ENCODE measurements at regions not wholly inside any gene's neighbourhood (a gene's known extent, or its start where the extent isn't known, plus 50 kb on each side); places are given as distances from the start of the nearest gene placed in this dataset.
A peak's percentile ranks its signal among the peaks of the same experiment; 100 is the strongest.

DNA sequence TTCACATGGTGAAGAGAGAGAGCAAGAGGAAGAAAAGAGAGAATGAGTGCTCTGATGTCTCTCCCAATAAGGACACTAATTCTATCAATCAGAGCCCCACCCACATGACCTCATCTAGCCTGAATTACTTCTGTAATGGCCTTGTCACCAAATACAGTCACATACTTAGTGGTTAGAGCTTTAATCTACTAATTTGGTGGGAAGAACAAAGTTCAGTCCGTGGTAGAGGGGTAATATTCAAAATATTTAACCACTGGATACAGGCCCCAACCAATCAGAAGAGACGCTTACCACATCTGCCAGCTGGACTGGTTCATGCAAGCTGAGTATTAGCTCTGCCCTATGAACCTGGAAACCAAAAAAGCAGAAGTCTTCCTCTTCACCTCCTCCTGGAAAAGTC lies 336.3 kb upstream of the NFE2L3 start:
- DNase-seq (ENCODE audit: low read depth): no peak

- no peak for DNase-seq (ENCODE audit: low read depth)
These were observed 331.5 kb upstream of the NFE2L3 start for GRCh38 chr7:25820432-25821040.

GRCh38 chr7:25821225-25821624 lies 330.8 kb upstream of the NFE2L3 start:
- DNase-seq (ENCODE audit: low read depth): no peak

GRCh38 chr7:25822823-25823222 lies 329.2 kb upstream of the NFE2L3 start:
- DNase-seq (ENCODE audit: low read depth): no peak

GRCh38 chr7:25823571-25823970 lies 328.4 kb upstream of the NFE2L3 start:
- DNase-seq (ENCODE audit: low read depth): no peak

- DNase-seq (ENCODE audit: low read depth): no peak
These were observed 323.5 kb upstream of the NFE2L3 start for GRCh38 chr7:25828468-25828867.

DNA sequence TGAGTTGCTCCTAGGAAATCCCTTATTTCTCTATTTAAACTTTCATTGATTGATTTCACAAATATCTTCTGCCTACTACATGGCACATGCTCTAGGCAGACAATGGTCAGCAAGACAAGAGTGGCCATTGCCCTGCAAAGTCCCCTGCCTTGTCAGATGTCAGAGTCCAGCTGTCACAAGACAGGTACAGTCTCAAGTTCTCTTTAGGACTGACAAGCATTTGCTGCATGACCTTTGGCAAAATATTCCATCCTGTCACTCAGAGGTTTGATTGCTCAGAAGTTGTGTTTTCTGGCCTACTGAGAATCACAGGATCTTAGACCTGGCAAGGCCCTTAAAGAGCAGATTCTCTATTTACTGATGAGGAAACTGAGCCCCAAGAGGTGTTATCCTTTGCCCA lies 322.3 kb upstream of the NFE2L3 start:
- no peak for DNase-seq (ENCODE audit: low read depth)

DNA sequence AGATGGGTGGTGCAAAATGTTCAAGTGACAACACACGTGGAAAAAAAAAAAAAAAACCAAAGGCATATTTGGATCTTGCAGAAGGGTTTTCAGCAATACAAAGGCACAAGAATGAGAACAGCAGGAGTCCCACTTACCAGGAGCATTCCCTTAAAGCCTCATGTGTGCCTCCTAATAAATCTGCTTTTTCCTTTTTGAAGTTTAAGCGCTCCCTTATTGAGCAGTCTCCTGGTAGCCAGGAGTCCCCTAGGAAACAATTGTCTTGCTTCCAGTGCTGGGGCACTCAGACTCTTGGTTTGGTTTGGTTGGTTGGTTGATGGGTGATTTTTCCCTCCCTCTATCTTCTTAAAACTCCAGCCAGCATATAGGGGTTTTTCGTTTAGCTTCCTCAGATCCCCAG lies 321.8 kb upstream of the NFE2L3 start:
- DNase-seq (ENCODE audit: low read depth): no peak

DNA sequence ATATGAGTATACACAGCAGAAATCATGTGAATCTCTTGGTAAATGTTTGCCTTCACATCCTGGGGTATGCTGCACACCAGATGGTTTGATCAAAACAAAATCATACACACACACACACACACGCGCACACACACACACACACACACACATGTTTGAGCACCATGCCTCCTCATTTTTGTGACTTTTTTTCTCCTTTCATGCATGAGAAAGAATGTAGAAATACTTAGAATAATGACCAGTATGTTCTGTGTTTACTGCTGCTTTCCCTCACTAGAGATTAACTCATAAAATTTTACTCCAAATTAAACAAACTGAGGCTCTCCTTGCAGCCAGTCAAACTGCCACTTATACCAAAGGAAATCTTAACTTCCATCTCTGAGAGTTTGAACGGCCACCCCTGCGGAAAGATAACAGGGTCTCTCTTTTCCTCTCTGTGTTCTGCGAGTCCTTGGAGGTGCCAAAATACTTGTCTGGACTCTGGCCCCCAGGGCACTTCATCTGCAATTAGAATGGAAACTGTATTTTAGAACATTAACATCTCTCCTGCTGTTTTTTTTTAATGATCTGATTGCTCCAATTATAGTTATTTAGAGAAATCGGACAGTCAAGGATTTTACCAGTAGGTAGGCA lies 320.8 kb upstream of the NFE2L3 start:
- DNase-seq (ENCODE audit: low read depth): no peak

DNA sequence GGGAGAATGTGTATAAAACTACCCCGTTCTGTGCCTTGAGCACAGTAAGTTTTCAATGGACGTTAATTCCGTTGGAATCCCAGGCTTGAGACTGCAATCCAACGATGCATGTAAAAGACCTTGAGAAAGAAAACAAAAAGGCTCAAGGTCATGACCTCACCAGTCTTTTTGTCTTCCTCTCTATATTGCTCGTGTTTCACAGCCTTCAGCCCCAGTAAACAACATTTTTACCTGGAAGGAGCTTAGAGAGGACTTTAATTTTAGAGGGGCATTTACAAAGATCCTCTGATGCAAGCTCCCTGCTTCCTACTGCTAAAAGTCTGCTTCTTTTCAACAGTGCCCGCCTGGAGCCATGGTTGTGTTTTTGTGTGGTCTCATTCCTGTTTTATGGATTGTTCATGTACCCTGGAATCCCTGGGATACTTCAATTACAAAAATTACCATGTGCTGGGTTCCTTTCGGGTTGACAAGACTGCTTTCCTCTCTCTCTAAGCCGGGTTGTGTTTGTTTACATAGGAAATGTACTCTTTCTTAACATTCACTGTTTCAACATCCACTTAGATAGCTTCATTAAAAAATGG lies 320.1 kb upstream of the NFE2L3 start:
- no peak for DNase-seq (ENCODE audit: low read depth)

- DNase-seq (ENCODE audit: low read depth): no peak
These were observed 319.5 kb upstream of the NFE2L3 start for GRCh38 chr7:25832456-25832855.

DNA sequence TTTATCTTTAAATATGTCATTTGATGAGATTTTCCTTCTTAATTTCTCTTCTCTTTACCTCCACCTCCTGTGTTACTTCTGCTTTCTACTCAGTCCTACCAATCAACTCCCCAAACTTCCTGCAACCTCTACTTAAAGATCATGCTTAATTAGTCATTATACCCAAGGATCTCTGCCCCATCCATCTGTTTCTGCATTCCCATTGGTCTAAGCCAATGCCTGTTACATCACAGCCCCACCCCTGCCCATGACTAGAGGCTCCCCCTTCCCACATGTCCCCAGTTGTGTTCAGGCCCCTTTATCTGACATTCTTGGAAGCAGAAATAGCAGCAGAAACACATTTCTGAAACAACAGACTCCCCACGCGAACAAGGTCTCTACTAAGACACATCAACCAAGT lies 319.1 kb upstream of the NFE2L3 start:
- no peak for DNase-seq (ENCODE audit: low read depth)

- DNase-seq (ENCODE audit: low read depth): no peak
These were observed 317.9 kb upstream of the NFE2L3 start for GRCh38 chr7:25834050-25834449.

- DNase-seq (ENCODE audit: low read depth): no peak
These were observed 316.8 kb upstream of the NFE2L3 start for GRCh38 chr7:25835197-25835596.

DNA sequence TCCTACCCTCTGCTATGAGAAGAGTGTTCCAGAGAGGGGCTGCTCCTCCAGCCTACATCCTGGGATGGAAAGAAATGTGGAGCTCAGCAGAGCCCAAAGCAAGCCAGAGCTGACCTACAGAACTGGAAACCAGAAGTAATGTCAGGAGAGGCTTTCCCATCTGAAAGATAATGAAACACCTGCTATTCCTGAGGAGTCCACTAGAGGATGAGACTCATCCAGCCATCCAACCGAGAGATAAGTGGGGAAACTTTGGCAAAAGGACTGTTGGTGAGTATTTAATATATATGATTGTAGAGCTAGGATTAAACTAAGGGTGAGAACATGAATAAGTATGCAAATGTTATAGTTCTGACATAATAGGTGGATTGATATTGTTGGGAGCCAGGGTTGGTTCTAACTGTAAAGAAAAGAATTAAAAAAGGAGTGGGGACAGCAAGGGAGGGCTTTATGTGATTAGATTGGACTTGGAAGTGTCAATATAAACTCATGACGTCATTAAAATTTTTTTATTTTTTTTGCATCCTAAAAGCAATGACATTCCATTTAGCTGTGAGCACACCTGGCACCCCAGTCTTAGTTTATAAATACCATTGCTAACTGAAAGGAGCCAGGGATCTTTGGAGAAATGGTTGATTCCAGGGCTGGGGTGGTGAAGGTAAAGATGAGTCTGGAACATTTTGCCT lies 312.8 kb upstream of the NFE2L3 start:
- no peak for DNase-seq (ENCODE audit: low read depth)

GRCh38 chr7:25840209-25840792 lies 311.7 kb upstream of the NFE2L3 start:
- no peak for DNase-seq (ENCODE audit: low read depth)

DNA sequence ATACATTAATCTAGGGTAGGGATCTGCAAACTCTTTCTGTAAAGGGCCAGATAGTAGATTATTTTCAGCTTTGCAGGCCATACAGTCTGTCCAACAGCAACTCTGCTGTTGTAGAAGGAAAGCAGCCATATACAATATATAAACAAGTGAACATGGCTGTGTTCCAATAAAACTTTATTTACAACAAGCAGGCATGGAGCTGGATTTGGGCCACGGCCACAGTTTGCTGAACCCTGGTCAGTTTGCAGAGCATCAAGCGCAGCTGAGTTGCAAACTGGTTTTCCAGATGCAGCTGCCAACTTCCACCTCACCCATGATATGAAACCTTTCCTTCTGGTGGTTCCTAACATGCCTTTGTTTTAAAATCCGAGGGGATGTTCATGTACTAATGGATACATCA lies 310.4 kb upstream of the NFE2L3 start:
- no peak for DNase-seq (ENCODE audit: low read depth)

GRCh38 chr7:25842201-25842733 lies 309.7 kb upstream of the NFE2L3 start:
- DNase-seq (ENCODE audit: low read depth): no peak

DNA sequence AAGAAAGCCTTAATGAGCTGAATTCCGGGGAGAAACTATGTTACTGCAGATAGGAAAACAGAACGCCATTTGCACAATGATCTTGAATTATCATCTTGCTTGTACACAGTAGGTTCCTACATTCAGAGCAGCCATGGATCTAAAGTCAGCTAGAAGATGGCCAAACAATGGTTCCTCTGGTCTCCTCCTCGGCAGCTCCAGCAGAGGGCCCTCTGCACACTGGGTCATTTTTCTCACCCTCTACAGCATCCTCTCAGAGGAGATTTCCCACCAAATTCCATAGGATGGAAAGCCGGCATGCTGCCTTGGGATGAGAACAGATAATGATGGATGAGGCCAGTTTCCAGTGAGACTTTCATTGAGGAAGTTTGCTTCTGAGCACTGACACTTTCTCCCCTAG lies 308.5 kb upstream of the NFE2L3 start:
- DNase-seq (ENCODE audit: low read depth): no peak

- no peak for DNase-seq (ENCODE audit: low read depth)
These were observed 307.7 kb upstream of the NFE2L3 start for GRCh38 chr7:25844102-25844870.

DNA sequence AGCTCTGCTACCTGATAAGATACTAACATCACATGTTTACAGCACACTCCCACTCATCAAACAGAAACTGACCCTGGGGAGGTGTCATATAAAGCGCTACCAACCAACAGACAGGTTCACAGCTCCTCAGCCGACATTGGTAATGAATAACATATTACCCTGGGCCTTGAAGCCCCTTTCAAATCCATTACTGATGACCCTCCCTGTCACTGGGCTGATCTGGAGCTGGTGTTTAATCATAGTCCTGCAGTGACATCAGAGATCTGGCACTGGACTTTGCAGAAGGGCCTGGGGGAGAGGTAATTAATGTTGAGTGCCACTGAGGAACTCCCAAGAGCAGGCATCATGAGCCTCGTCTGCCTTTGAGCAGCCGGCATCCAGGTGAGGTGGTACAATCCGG lies 306.5 kb upstream of the NFE2L3 start:
- DNase-seq (ENCODE audit: low read depth): no peak

DNA sequence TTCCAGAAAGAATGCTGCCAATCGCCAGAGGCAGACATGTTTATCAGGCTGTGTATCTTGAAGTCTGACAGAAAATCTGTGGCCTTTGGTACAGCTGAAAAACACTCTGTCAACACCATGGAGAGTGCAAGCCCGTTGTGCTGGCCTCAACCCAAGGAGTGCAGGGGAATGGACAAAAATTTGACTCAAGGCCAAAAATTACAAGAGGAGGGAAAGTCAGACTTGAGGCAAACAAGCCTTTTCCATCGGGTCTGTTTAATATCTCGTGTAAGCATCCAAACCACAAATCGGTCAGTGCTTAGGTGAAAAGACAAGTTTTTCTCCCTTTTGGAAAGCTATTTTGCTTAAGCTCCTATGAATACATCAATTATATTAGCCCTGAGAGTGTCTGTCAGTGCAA lies 305.3 kb upstream of the NFE2L3 start:
- DNase-seq (ENCODE audit: low read depth): peak; percentile 86
